ENCODE measurements at regions not wholly inside any gene's neighbourhood (a gene's known extent, or its start where the extent isn't known, plus 50 kb on each side); places are given as distances from the start of the nearest gene placed in this dataset.

DNA sequence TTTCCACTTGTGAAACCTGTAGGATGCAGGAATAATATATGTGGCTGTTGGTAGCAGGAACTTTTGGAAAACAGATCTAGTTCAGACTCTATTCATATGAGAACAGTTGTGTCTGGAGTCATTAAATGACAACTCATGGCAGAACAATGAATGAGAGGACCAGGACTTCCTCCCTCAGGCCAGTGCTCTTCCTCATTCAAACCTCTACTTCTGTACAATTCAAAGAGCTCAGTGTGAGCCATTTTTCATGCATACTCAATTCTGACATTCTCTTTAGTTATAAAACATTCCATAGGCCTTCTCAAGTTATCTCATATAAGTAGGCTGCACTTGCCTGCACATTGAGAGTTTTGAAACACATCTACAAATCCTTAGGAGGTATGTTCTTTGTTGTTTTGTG, 1526.6 kb upstream of the FLRT2 start:
- DNase-seq (ENCODE audit: low spot score), result no peak

- DNase-seq (ENCODE audit: low spot score), result no peak
These were observed 1523.2 kb upstream of the FLRT2 start for GRCh38 chr14:84006643-84007155.

- no peak for DNase-seq (ENCODE audit: low spot score)
These were observed 1516.5 kb upstream of the FLRT2 start for GRCh38 chr14:84013424-84013823.

- no peak for DNase-seq (ENCODE audit: low spot score)
These were observed 1512.4 kb upstream of the FLRT2 start for GRCh38 chr14:84017495-84017894.

DNA sequence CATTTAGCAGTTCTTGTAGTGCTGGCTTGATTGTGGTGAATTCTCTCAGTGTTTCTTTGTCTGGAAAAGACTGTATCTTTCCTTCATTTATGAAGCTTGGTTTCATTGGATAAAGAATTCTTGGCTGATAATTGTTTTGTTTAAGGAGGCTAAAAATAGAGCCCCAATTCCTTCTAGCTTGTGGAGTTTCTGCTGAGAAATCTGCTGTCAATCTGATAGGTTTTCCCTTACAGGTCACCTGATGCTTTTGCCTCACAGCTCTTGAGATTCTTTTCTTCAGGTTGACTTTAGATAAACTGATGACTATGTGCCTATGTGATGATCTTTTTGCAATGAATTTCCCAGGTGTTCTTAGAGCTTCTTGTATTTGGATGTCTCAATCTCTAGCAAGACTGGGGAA, 1508.5 kb upstream of the FLRT2 start:
- DNase-seq (ENCODE audit: low spot score), result no peak

DNA sequence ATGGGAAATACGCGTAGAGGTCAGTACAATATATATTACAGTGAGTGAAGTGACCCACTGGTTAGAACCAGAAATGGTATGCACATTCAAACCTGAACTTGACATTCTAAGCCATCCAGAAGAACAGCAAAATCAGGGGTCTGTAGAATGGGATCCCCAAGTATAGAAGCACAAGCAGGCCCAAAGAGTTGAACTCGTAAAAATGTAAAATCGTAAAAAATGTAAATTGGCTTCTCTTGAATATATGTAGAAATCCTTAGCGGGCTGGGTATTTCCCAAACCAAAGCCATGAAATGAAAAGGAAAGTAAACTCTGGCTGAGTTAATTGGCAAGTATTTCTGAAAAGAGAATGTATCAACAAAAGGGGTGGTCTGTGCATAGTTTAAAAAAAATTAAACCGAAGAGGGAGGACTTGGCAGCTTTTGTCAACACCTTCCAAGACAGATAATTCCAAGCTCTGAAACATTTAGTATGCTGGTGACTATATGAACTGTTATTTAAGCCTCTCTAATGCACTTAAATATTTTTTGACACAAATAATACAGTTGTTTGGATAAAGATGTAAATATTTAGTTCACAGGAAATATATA, 1505.6 kb upstream of the FLRT2 start:
- no peak for DNase-seq (ENCODE audit: low spot score)

GRCh38 chr14:84025106-84026012, 1504.6 kb upstream of the FLRT2 start:
- DNase-seq (ENCODE audit: low spot score), result no peak

- no peak for DNase-seq (ENCODE audit: low spot score)
These were observed 1502.6 kb upstream of the FLRT2 start for GRCh38 chr14:84027351-84027750.

DNA sequence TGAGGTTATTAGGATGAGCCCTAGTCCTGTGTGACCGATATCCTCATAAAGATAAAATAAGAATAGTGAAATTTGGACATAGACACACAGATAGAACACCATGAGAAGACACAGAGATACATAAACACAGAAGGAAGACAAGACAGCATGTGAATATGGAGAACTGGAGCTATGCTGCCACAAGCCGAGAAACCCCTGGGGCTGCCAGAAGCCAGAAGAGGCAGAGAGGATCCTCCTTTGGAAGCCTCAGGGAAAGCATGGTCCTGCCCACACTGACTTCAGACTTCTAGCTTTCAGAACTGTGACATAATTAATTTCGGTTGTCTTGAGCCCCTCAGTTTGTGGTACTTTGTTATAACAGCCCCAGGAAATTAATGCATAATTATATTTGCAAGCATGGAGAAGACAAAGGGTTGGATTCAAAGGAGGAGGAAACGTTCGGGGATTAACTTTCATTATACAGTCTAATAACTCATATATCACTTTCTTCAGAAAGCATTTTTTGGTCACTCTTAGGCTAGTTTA, 1501.8 kb upstream of the FLRT2 start:
- DNase-seq (ENCODE audit: low spot score), result no peak

GRCh38 chr14:84029246-84029645, 1500.7 kb upstream of the FLRT2 start:
- DNase-seq (ENCODE audit: low spot score), result no peak

DNA sequence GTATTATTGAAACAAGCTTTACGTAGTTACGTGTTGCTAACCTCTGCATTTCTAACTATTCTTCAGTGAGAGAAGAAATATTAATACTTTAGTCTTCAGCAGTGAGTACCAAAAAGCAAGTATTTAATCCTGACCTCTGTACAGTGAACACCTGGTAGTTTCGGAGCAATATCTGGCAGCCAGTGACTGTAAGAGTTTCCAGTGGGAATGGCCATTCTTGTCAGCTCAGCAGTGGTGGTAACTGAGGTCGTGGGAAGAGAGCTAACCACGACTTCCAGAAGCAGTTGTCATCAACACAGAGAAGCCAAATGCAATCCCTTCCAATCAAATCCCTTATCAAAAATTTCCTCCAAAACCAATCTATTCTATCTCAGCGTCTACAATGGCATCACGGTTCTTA, 1500.2 kb upstream of the FLRT2 start:
- no peak for DNase-seq (ENCODE audit: low spot score)

DNA sequence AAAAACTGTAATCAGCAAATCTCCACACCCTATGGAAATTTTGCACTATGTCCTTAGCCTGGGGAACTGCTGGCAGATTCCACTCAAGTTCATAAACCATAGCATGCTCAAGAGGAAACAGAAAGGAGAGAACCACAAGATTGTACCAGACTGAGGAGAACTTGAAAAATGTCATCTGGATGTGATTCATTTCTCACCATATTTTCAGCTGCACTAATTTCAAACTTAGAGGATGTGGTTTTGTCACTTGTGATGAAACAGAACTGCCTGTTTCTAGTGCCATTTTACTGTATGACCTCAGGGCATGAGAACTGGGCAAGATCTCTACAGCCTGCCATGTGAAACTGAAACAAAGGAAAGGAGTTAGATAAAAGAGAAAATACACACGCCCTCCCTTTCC, 1493.1 kb upstream of the FLRT2 start:
- no peak for DNase-seq (ENCODE audit: low spot score)

GRCh38 chr14:84037593-84037992, 1492.4 kb upstream of the FLRT2 start:
- no peak for DNase-seq (ENCODE audit: low spot score)

DNA sequence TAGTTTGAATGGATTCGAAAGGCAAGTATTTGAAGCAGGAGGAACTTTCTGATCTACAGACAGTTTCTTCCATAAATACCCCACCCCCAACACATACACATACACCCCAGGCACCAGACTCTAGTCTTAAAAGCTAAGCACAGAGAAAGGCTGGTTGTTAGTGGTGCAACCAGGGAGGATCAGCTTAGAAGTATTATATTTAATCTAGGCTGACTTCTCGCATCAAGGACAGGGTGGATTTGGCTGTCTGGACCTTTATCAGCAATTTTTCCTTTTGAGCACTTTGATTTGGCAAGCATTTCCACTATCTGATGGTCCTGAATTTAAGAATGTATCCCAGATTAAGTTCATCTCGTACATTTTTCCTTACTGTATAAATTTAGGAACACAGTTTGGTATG, 1489.8 kb upstream of the FLRT2 start:
- DNase-seq (ENCODE audit: low spot score), result no peak

- DNase-seq (ENCODE audit: low spot score), result no peak
These were observed 1488.5 kb upstream of the FLRT2 start for GRCh38 chr14:84041421-84041820.

DNA sequence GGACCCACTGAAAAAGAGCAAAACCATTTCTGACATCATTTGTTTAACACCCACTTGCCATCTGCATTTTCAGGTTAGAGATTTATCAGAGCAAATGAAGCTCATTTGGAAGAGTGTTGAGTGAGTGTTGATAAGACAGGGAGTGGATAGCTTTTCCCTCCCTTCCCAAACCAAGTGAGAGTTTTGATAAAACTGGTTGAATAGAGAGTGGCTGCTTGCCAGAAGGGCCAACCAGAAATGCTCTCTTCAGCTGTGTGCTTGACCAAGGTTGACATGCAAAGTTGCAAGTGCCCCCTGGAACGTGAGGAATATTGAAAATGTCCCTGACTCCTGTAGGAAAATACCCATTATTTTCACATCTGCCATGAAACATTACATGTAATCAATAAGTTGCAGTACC, 1487.0 kb upstream of the FLRT2 start:
- no peak for DNase-seq (ENCODE audit: low spot score)

DNA sequence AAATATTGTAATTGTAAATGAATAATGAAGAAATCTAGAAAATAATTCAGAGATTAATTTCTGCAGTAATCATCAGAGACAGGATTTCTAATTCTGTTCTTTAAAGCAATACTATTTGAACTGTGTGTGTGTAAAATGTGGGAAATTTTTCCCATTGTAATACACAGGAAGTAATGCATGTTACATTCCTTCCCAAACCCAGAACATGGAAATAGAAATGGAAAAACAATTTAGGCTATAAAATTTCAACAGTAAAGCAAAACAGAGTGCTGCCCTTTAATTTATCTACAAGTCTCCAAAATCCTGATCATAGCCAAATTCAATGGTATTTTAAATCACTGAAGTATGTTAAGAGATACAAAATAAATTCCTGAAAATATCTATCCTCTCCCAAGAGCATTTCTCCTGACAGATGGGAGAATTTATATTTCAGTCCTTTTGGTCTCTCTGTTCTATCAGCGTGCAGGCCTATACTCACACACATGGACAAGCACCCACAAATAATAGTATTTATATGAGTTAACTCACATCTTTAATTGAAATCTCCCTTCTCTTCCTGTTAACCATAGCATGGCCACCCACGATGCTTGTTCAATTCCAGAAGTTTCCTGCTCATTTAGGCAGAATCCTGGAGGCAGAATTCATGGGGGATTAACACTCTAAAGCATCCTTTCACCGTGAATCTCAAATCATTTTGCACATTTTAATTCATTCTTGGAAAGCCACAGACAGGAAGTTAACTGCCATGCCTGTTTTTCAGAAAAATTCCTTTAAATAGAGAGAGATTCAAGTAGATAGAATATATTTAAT, 1465.4 kb upstream of the FLRT2 start:
- DNase-seq (ENCODE audit: low spot score), result no peak

- DNase-seq (ENCODE audit: low spot score), result no peak
These were observed 1464.1 kb upstream of the FLRT2 start for GRCh38 chr14:84065811-84066210.

DNA sequence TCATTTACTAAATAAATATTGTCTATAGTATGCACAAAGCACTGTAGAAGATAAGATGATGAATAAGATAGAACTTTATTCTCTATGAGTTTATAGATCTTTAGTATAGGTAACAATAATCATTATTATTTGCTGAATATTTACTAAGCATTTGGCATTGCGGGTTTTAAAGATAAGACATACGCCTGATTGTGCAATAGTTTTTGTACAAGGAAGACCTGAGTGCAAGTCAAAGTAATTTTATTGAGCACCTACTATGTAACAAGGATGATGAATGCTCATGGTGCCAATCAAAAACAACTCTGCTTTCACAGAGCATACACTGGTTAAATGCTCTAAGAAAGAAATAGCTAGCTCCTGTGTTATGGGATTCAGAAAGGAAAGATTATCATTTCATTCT, 1461.7 kb upstream of the FLRT2 start:
- DNase-seq (ENCODE audit: low spot score), result no peak

GRCh38 chr14:84071061-84071460, 1458.9 kb upstream of the FLRT2 start:
- no peak for DNase-seq (ENCODE audit: low spot score)

DNA sequence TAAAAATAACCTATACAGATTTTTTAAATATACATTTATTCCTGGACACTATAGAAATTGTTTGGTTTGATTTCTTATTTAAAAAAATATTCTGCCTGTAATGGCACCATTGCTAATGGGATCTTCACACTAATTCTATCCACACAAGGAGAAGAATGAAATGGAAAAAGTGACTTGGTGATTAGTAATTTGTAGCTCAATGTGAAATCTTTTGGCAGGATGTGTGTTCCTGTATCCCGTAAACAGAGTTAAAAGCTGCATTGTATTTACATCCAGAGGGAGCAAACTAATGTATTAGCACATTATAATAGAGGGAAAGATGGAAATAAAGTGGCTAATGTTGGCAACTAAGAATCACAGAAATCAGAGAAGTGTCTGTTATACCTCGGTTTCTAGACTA, 1455.3 kb upstream of the FLRT2 start:
- no peak for DNase-seq (ENCODE audit: low spot score)

GRCh38 chr14:84080944-84081343, 1449.0 kb upstream of the FLRT2 start:
- DNase-seq (ENCODE audit: low spot score), result no peak

All from CD4-positive, alpha-beta T cell treated with Interleukin-6 at 100 ng/mL for 8 hours (primary cell).